ENCODE measurements at regions not wholly inside any gene's neighbourhood (a gene's known extent, or its start where the extent isn't known, plus 50 kb on each side); places are given as distances from the start of the nearest gene placed in this dataset.
A peak's percentile ranks its signal among the peaks of the same experiment; 100 is the strongest.
"Not testable (repeated sequence)": the region's sequence is repeated elsewhere in the genome, so short reads cannot be mapped to it uniquely, and the experiment has no call there.

GRCh38 chr10:30696416-30697185 lies 67.0 kb upstream of the LYZL2 start:
- DNase-seq: not testable (repeated sequence)

GRCh38 chr10:30695481-30696236 lies 66.1 kb upstream of the LYZL2 start:
- peak; percentile 58 to 66 for DNase-seq

- no peak for DNase-seq
Measured at GRCh38 chr10:30694518-30695228, 65.1 kb upstream of the LYZL2 start.

- no peak for DNase-seq
Measured at GRCh38 chr10:30691639-30692015, 62.1 kb upstream of the LYZL2 start.

GRCh38 chr10:30690948-30691638 lies 61.5 kb upstream of the LYZL2 start:
- DNase-seq: not testable (repeated sequence)

GRCh38 chr10:30688456-30688855 lies 58.9 kb upstream of the LYZL2 start:
- DNase-seq: no peak

- DNase-seq: peak; percentile 73 to 75
Measured at GRCh38 chr10:30687698-30688213, 58.2 kb upstream of the LYZL2 start.

GRCh38 chr10:30686708-30687107 lies 57.2 kb upstream of the LYZL2 start:
- DNase-seq: no peak

- DNase-seq: no peak
Measured at GRCh38 chr10:30683496-30683895, 53.9 kb upstream of the LYZL2 start.

GRCh38 chr10:30682377-30683199 lies 53.0 kb upstream of the LYZL2 start:
- DNase-seq: peak in 1 of 2 donors; percentile 35

GRCh38 chr10:30680908-30681307 lies 51.4 kb upstream of the LYZL2 start:
- DNase-seq: no peak
